Memory B cell (primary cell): ENCODE measurements at regions not wholly inside any gene's neighbourhood (a gene's known extent, or its start where the extent isn't known, plus 50 kb on each side); places are given as distances from the start of the nearest gene placed in this dataset.
"Not testable (repeated sequence)": the region's sequence is repeated elsewhere in the genome, so short reads cannot be mapped to it uniquely, and the experiment has no call there.

Experiments
- ATAC-seq: fragments of 150-1000 bp; cut with Tn5 transposase; 2 replicates; pipeline ENCODE4 v1.10.0; 2021; ENCODE audit warnings: low read depth, mild to moderate bottlenecking, moderate library complexity
- DNase-seq, 2 donors: peaks; one replicate each; pipeline ENCODE4 v3.0.0; 2022; ENCODE audit warnings: low spot score in 2 of 2
- H3K27ac Mint-ChIP-seq: one replicate; pipeline ENCODE4 v1.8.0; 2022; ENCODE audit warnings: mild to moderate bottlenecking, moderate library complexity, mixed read lengths
- H3K27me3 Mint-ChIP-seq: one replicate; pipeline ENCODE4 v1.8.0; 2022; ENCODE audit warnings: mixed read lengths
- H3K36me3 Mint-ChIP-seq: one replicate; pipeline ENCODE4 v1.8.0; 2022; ENCODE audit warnings: mild to moderate bottlenecking, mixed read lengths
- H3K4me1 Mint-ChIP-seq: one replicate; pipeline ENCODE4 v1.8.0; 2022; ENCODE audit warnings: mixed read lengths
- H3K4me3 Mint-ChIP-seq: one replicate; pipeline ENCODE4 v1.8.0; 2022; ENCODE audit warnings: mild to moderate bottlenecking, moderate library complexity, mixed read lengths
- H3K9me3 Mint-ChIP-seq: one replicate; pipeline ENCODE4 v1.8.0; 2022; ENCODE audit warnings: mixed read lengths

GRCh38 chr7:82521906-82522445 lies 78.4 kb upstream of the CACNA2D1 start:
- H3K4me1 Mint-ChIP-seq, result no peaks in the 10 kb centered on the region

GRCh38 chr7:82517050-82517449 lies 73.5 kb upstream of the CACNA2D1 start:
- DNase-seq (no peak), ATAC-seq (no peak)
- Mint-ChIP-seq H3K36me3 (no peaks in the 10 kb centered on the region), H3K9me3 (no peaks in the 10 kb centered on the region), H3K27me3 (no peaks in the 10 kb centered on the region), H3K4me3 (no peak overlapping the region), H3K4me1 (no peaks in the 10 kb centered on the region), H3K27ac (no peak overlapping the region)

More at GRCh38 chr7:82521906-82522445, 78.4 kb upstream of the CACNA2D1 start:
- H3K9me3 Mint-ChIP-seq, result peaks cover 4% of the 10 kb centered on the region
- no peak for ATAC-seq
- no peaks in the 10 kb centered on the region for H3K36me3 Mint-ChIP-seq
- H3K4me3 Mint-ChIP-seq, result no peak overlapping the region
- H3K27me3 Mint-ChIP-seq, result no peaks in the 10 kb centered on the region
- DNase-seq, result no peak
- no peak overlapping the region for H3K27ac Mint-ChIP-seq

GRCh38 chr7:82511542-82511941 lies 68.0 kb upstream of the CACNA2D1 start:
- DNase-seq (no peak), ATAC-seq (no peak)
- peaks cover 3% of the 10 kb centered on the region for H3K9me3 Mint-ChIP-seq
- no peaks in the 10 kb centered on the region for H3K27me3 Mint-ChIP-seq
- no peak overlapping the region for H3K4me3 Mint-ChIP-seq
- H3K36me3 Mint-ChIP-seq, result no peaks in the 10 kb centered on the region
- no peaks in the 10 kb centered on the region for H3K4me1 Mint-ChIP-seq
- H3K27ac Mint-ChIP-seq, result no peak overlapping the region

GRCh38 chr7:82507976-82508677 lies 64.5 kb upstream of the CACNA2D1 start:
- no peaks in the 10 kb centered on the region for H3K4me1 Mint-ChIP-seq
- H3K27me3 Mint-ChIP-seq, result no peaks in the 10 kb centered on the region

GRCh38 chr7:82507365-82507975 lies 63.9 kb upstream of the CACNA2D1 start:
- H3K9me3 Mint-ChIP-seq, result peaks cover 5% of the 10 kb centered on the region
- no peaks in the 10 kb centered on the region for H3K4me1 Mint-ChIP-seq
- H3K27me3 Mint-ChIP-seq, result no peaks in the 10 kb centered on the region
- H3K4me3 Mint-ChIP-seq, result no peak overlapping the region
- ATAC-seq (no peak), DNase-seq (no peak)
- no peaks in the 10 kb centered on the region for H3K36me3 Mint-ChIP-seq
- H3K27ac Mint-ChIP-seq, result no peak overlapping the region

More at GRCh38 chr7:82507976-82508677, 64.5 kb upstream of the CACNA2D1 start:
- ATAC-seq (no peak), DNase-seq (no peak)
- H3K36me3 Mint-ChIP-seq, result no peaks in the 10 kb centered on the region
- H3K4me3 Mint-ChIP-seq, result no peak overlapping the region
- H3K9me3 Mint-ChIP-seq, result peaks cover 5% of the 10 kb centered on the region
- no peak overlapping the region for H3K27ac Mint-ChIP-seq

GRCh38 chr7:82506702-82507101 lies 63.1 kb upstream of the CACNA2D1 start:
- DNase-seq, result no peak
- no peaks in the 10 kb centered on the region for H3K36me3 Mint-ChIP-seq
- no peak overlapping the region for H3K27ac Mint-ChIP-seq
- H3K4me3 Mint-ChIP-seq, result no peak overlapping the region
- no peak for ATAC-seq
- no peaks in the 10 kb centered on the region for H3K27me3 Mint-ChIP-seq
- H3K9me3 Mint-ChIP-seq, result peaks cover 7% of the 10 kb centered on the region
- H3K4me1 Mint-ChIP-seq, result no peaks in the 10 kb centered on the region

GRCh38 chr7:82506208-82506607 lies 62.6 kb upstream of the CACNA2D1 start:
- Mint-ChIP-seq H3K9me3 (peaks cover 7% of the 10 kb centered on the region), H3K4me3 (no peak overlapping the region), H3K27me3 (no peaks in the 10 kb centered on the region), H3K36me3 (no peaks in the 10 kb centered on the region), H3K4me1 (no peaks in the 10 kb centered on the region), H3K27ac (no peak overlapping the region)
- DNase-seq (no peak), ATAC-seq (no peak)

- no peak for ATAC-seq
- no peak for DNase-seq
- Mint-ChIP-seq H3K36me3 (no peaks in the 10 kb centered on the region), H3K27ac (no peak overlapping the region), H3K4me3 (no peak overlapping the region), H3K9me3 (peaks cover 3% of the 10 kb centered on the region), H3K4me1 (no peaks in the 10 kb centered on the region), H3K27me3 (no peaks in the 10 kb centered on the region)
Measured at GRCh38 chr7:82501346-82501745, 57.8 kb upstream of the CACNA2D1 start.

- H3K9me3 Mint-ChIP-seq, result not testable (repeated sequence)
Measured at GRCh38 chr7:82499546-82499945, 56.0 kb upstream of the CACNA2D1 start.

GRCh38 chr7:82494420-82494819 lies 50.8 kb upstream of the CACNA2D1 start:
- ATAC-seq (no peak), DNase-seq (no peak)
- no peak overlapping the region for H3K27ac Mint-ChIP-seq
- H3K9me3 Mint-ChIP-seq, result peaks cover 6% of the 10 kb centered on the region
- H3K36me3 Mint-ChIP-seq, result no peaks in the 10 kb centered on the region
- no peaks in the 10 kb centered on the region for H3K27me3 Mint-ChIP-seq
- no peak overlapping the region for H3K4me3 Mint-ChIP-seq
- no peaks in the 10 kb centered on the region for H3K4me1 Mint-ChIP-seq

More at GRCh38 chr7:82499546-82499945, 56.0 kb upstream of the CACNA2D1 start:
- H3K4me3 Mint-ChIP-seq, H3K27me3 Mint-ChIP-seq, ATAC-seq, H3K4me1 Mint-ChIP-seq, H3K36me3 Mint-ChIP-seq, H3K27ac Mint-ChIP-seq, DNase-seq: not testable (repeated sequence)
